H1 (cell line): ENCODE measurements at regions not wholly inside any gene's neighbourhood (a gene's known extent, or its start where the extent isn't known, plus 50 kb on each side); places are given as distances from the start of the nearest gene placed in this dataset.

Experiments used
- CTCF ChIA-PET: fragments of 300-600 bp; sonication (Branson Sonifier 250); formaldehyde crosslinking; loops from one replicate; lab custom pipeline; 2021; ENCODE audit not compliant: partially characterized antibody; lab: Charles Lee
- POLR2A ChIA-PET: fragments of 300-600 bp; sonication (Branson Sonifier 250); formaldehyde crosslinking; loops from one replicate; lab custom pipeline; 2021; ENCODE audit warnings: inconsistent platforms; ENCODE audit not compliant: partially characterized antibody; lab: Charles Lee
- DNase-seq, 2 experiments: peaks; one replicate each; pipeline versions ENCODE4 v3.0.0 to v3.0.0-alpha.2; 2010 to 2022; ENCODE audit warnings: low spot score in 2 of 2, low read depth in 1 of 2, mixed read lengths in 1 of 2
- FAIRE-seq: peaks from 2 replicates; lab custom pipeline; 2011; peaks lifted over from hg19 to GRCh38; lab: Jason Lieb, UNC
- H2AFZ ChIP-seq: 2 replicates; pipeline ENCODE4 v1.8.1; 2012; ENCODE audit warnings: low read length, inconsistent platforms
- H2AK5ac ChIP-seq: 2 replicates; pipeline ENCODE4 v1.6.1; 2013; ENCODE audit warnings: low read depth, low read length
- H2BK120ac ChIP-seq: replicated peaks from 2 replicates; pipeline ENCODE3; 2013; ENCODE audit warnings: low read depth, low read length, inconsistent platforms
- H2BK12ac ChIP-seq: 2 replicates; pipeline ENCODE4 v1.6.1; 2013; ENCODE audit warnings: low read depth, low read length
- H2BK15ac ChIP-seq: 2 replicates; pipeline ENCODE4 v1.6.1; 2013; ENCODE audit warnings: low read length
- H2BK20ac ChIP-seq: 2 replicates; pipeline ENCODE4 v1.6.1; 2013; ENCODE audit warnings: low read length
- H2BK5ac ChIP-seq: 2 replicates; pipeline ENCODE4 v1.6.1; 2013; ENCODE audit warnings: low read depth, low read length
- H3K14ac ChIP-seq: 2 replicates; pipeline ENCODE4 v1.6.1; 2013; ENCODE audit warnings: inconsistent platforms; ENCODE audit not compliant: insufficient read length
- H3K18ac ChIP-seq: 2 replicates; pipeline ENCODE4 v1.6.1; 2013; ENCODE audit warnings: low read length; ENCODE audit errors: extremely low read depth
- H3K23ac ChIP-seq: 2 replicates; pipeline ENCODE4 v1.6.1; 2013; ENCODE audit warnings: inconsistent platforms; ENCODE audit not compliant: insufficient read length
- H3K23me2 ChIP-seq: 2 replicates; pipeline ENCODE4 v1.6.1; 2013; ENCODE audit warnings: low read depth, low read length
- H3K27ac ChIP-seq: 2 replicates; pipeline ENCODE4 v1.6.1; 2011; ENCODE audit warnings: low read depth, low read length, inconsistent platforms
- H3K27me3 ChIP-seq, 4 experiments: replicated peaks in 1 of 4; 1 replicate in 1 of 4; 2 replicates in 3 of 4; pipeline versions ENCODE4 v1.6.1 to v1.8.1; 2011 to 2013; ENCODE audit warnings: low read length in 3 of 4, mild to moderate bottlenecking in 3 of 4, inconsistent platforms in 2 of 4, mixed read lengths in 2 of 4, moderate library complexity in 1 of 4; ENCODE audit not compliant: control insufficient read depth in 3 of 4, insufficient read depth in 3 of 4; ENCODE audit errors: extremely low read depth in 1 of 4
- H3K36me3 ChIP-seq, 4 experiments: 2 replicates each; pipeline versions ENCODE4 v1.6.1 to v1.8.1; 2011 to 2013; ENCODE audit warnings: mild to moderate bottlenecking in 4 of 4, low read length in 3 of 4, moderate library complexity in 2 of 4, control low read depth in 1 of 4, inconsistent platforms in 1 of 4; ENCODE audit not compliant: insufficient read depth in 4 of 4, control insufficient read depth in 2 of 4
- H3K4ac ChIP-seq: replicated peaks from 2 replicates; pipeline ENCODE3; 2013; ENCODE audit warnings: low read length, low read depth, mixed read lengths, inconsistent platforms; ENCODE audit not compliant: insufficient read length
- H3K4me1 ChIP-seq, 4 experiments: replicated peaks in 1 of 4; 1 replicate in 1 of 4; 2 replicates in 3 of 4; pipeline versions ENCODE4 v1.6.1 to v1.8.1; 2011 to 2013; ENCODE audit warnings: low read length in 3 of 4, inconsistent platforms in 2 of 4, mixed read lengths in 1 of 4; ENCODE audit not compliant: insufficient read depth in 4 of 4, control insufficient read depth in 3 of 4
- H3K4me2 ChIP-seq, 2 experiments: 2 replicates each; pipeline versions ENCODE4 v1.6.1 to v1.8.1; 2011 to 2013; ENCODE audit warnings: low read depth in 2 of 2, low read length in 2 of 2, control low read depth in 1 of 2, inconsistent platforms in 1 of 2, mild to moderate bottlenecking in 1 of 2; ENCODE audit not compliant: insufficient read depth in 1 of 2
- H3K4me3 ChIP-seq, 4 experiments: fragments of 200-600, 300-600 bp in 1 of 4; sonication (generic), shearing (Covaris generic), sonication (Bioruptor Twin) in 1 of 4; 2 replicates each; pipeline versions ENCODE4 v1.5.1 to v1.8.1; 2011 to 2016; ENCODE audit warnings: low read length in 4 of 4, low read depth in 3 of 4, control low read depth in 2 of 4, inconsistent platforms in 2 of 4, mild to moderate bottlenecking in 2 of 4, mixed read lengths in 1 of 4, moderate library complexity in 1 of 4; ENCODE audit not compliant: insufficient read depth in 2 of 4; ENCODE audit errors: extremely low read depth in 1 of 4
- H3K56ac ChIP-seq: replicated peaks from 2 replicates; pipeline ENCODE3; 2013; ENCODE audit warnings: low read depth, mild to moderate bottlenecking, mixed read lengths, low read length, inconsistent platforms; ENCODE audit not compliant: insufficient read length
- H3K79me1 ChIP-seq: 2 replicates; pipeline ENCODE4 v1.6.1; 2013; ENCODE audit warnings: low read depth, low read length, control low read depth
- H3K79me2 ChIP-seq, 2 experiments: 2 replicates each; pipeline versions ENCODE4 v1.6.1 to v1.8.1; 2012 to 2013; ENCODE audit warnings: low read length in 2 of 2, mild to moderate bottlenecking in 2 of 2, inconsistent platforms in 1 of 2; ENCODE audit not compliant: insufficient read depth in 2 of 2, control insufficient read depth in 1 of 2
- H3K9ac ChIP-seq, 4 experiments: replicated peaks in 1 of 4; 1 replicate in 1 of 4; 2 replicates in 3 of 4; pipeline versions ENCODE4 v1.6.1 to v1.8.1; 2011 to 2013; ENCODE audit warnings: low read depth in 3 of 4, low read length in 3 of 4, control low read depth in 2 of 4, mild to moderate bottlenecking in 2 of 4, moderate library complexity in 2 of 4, inconsistent platforms in 1 of 4; ENCODE audit errors: extremely low read depth in 1 of 4
- H3K9me3 ChIP-seq, 2 experiments: 2 replicates each; pipeline versions ENCODE4 v1.6.1 to v1.8.1; 2012 to 2013; ENCODE audit warnings: mild to moderate bottlenecking in 2 of 2, moderate library complexity in 2 of 2, control low read depth in 1 of 2, inconsistent platforms in 1 of 2, low read depth in 1 of 2, low read length in 1 of 2, mixed read lengths in 1 of 2; ENCODE audit not compliant: insufficient read depth in 2 of 2
- H4K20me1 ChIP-seq, 2 experiments: replicated peaks in 1 of 2; 2 replicates each; pipeline versions ENCODE3 to v1.8.1; 2011 to 2013; ENCODE audit warnings: inconsistent platforms in 2 of 2, low read length in 2 of 2, mild to moderate bottlenecking in 1 of 2; ENCODE audit not compliant: insufficient read depth in 2 of 2, control insufficient read depth in 1 of 2
- H4K5ac ChIP-seq: 2 replicates; pipeline ENCODE4 v1.6.1; 2013; ENCODE audit warnings: low read length, low read depth, mixed read lengths, inconsistent platforms; ENCODE audit not compliant: insufficient read length
- H4K8ac ChIP-seq: 2 replicates; pipeline ENCODE4 v1.8.0; 2013; ENCODE audit warnings: mild to moderate bottlenecking, moderate library complexity, low read length, inconsistent platforms; ENCODE audit not compliant: insufficient read depth; ENCODE audit errors: extremely low read depth
- H4K91ac ChIP-seq: replicated peaks from 2 replicates; pipeline ENCODE3; 2013; ENCODE audit warnings: low read length, mixed read lengths, inconsistent platforms; ENCODE audit not compliant: insufficient read length
- CTBP2 ChIP-seq: IDR thresholded peaks from 2 replicates; pipeline ENCODE4 v1.7.0; 2011; ENCODE audit warnings: borderline replicate concordance, mild to moderate bottlenecking, moderate library complexity, mixed read lengths, low read length; ENCODE audit not compliant: insufficient read depth, insufficient read length
- SIX5 ChIP-seq: IDR thresholded peaks from 2 replicates; pipeline ENCODE4 v1.6.1; 2011; ENCODE audit warnings: mild to moderate bottlenecking, low read depth, low read length
- WGBS, 2 experiments: shearing (Covaris generic) in 1 of 2; methylation state at CpG; one replicate each; pipeline versions ENCODE4 v1.1.6 to v1.1.7; 2013 to 2015; ENCODE audit warnings: low lambda C conversion rate in 2 of 2, mixed read lengths in 2 of 2, inconsistent platforms in 1 of 2, low coverage in 1 of 2, missing lambda C conversion rate in 1 of 2; ENCODE audit not compliant: insufficient replicate concordance in 2 of 2, insufficient coverage in 1 of 2, insufficient read length in 1 of 2; ENCODE audit errors: extremely low coverage in 1 of 2, missing lambda C conversion rate in 1 of 2; 5-methylcytosine and 5-hydroxymethylcytosine counted together
- TF ChIP-seq, protein P1 (sequence below): IDR thresholded peaks from 2 replicates; pipeline ENCODE4 v1.6.1; 2011; ENCODE audit warnings: low read depth, mild to moderate bottlenecking, low read length; ENCODE audit not compliant: insufficient read depth

DNA sequence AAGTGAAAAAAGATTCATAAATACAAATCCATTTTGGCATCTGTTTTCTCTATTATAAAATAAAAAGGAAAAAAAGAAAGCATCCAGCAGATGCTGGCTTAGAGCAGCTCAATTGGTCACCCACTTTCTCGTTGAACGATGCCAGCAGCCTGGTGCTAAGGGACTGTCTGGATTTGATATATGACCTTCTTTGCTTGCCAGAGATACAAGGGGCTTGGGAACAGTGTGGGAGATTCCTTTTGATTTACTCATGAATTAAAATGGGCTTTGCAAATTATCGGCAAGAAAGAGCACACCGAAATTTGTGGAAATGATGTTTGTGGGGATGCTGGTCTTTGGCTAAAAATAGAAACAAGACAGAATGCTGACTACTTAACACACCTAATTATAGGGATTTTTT is 210.3 kb upstream of the STT3B start:
- Histone ChIP-seq H3K4me2 (no peak overlapping the region), H3K9me3 (peaks cover 3 to 8% of the 10 kb centered on the region in 2 experiments; a peak in 1 of 4 replicates), H3K18ac (no peak overlapping the region), H3K9ac (no peak overlapping the region), H2BK5ac (no peak overlapping the region), H3K56ac (no peak overlapping the region), H4K5ac (no peak overlapping the region), H2AFZ (no peak overlapping the region), H2BK12ac (no peak overlapping the region), H3K36me3 (no peaks in the 10 kb centered on the region), H3K14ac (no peak overlapping the region), H2AK5ac (no peak overlapping the region), H3K4me1 (no peaks in the 10 kb centered on the region), H4K20me1 (no peaks in the 10 kb centered on the region), H3K79me1 (no peaks in the 10 kb centered on the region), H4K91ac (no peak overlapping the region), H2BK20ac (no peak overlapping the region), H3K23ac (no peak overlapping the region), H3K23me2 (no peaks in the 10 kb centered on the region), H3K27ac (no peak overlapping the region), H4K8ac (no peak overlapping the region), H2BK120ac (no peak overlapping the region), H3K27me3 (no peaks in the 10 kb centered on the region), H2BK15ac (no peak overlapping the region), H3K79me2 (no peaks in the 10 kb centered on the region), H3K4me3 (no peak overlapping the region), H3K4ac (no peak overlapping the region)
- ChIA-PET POLR2A (no interaction called here), CTCF (interaction anchor here (2.2 kb wide), 1 partner anchor 19 kb away, joined by 5 read pairs; no protein-coding TSS in a partner anchor)
- DNase-seq (no peak), FAIRE-seq (no peak)
- TF ChIP-seq SIX5 (no peak), CTBP2 (no peak)
- TF ChIP-seq, protein P1, sequence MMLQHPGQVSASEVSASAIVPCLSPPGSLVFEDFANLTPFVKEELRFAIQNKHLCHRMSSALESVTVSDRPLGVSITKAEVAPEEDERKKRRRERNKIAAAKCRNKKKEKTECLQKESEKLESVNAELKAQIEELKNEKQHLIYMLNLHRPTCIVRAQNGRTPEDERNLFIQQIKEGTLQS: no peak
- WGBS, 2 experiments: 96% methylated on average over 4 of the region's 4 CpGs; no CpG with 5 or more reads in 1 of the 2 experiments
